BE2C (cell line): ENCODE measurements at regions not wholly inside any gene's neighbourhood (a gene's known extent, or its start where the extent isn't known, plus 50 kb on each side); places are given as distances from the start of the nearest gene placed in this dataset.

Experiments used
- DNase-seq: peaks from one replicate; pipeline ENCODE4 v3.0.0-alpha.2; 2020
- H3K27me3 ChIP-seq: fragments of 250-450 bp; sonication (Bioruptor Pico); 2 replicates; pipeline ENCODE4 v1.5.1; 2020; ENCODE audit warnings: mild to moderate bottlenecking
- H3K36me3 ChIP-seq: fragments of 250-450 bp; sonication (Bioruptor Pico); 2 replicates; pipeline ENCODE4 v1.5.1; 2020; ENCODE audit warnings: mild to moderate bottlenecking
- H3K4me1 ChIP-seq: fragments of 250-450 bp; sonication (Bioruptor Pico); 2 replicates; pipeline ENCODE4 v1.5.1; 2020
- H3K4me3 ChIP-seq: 2 replicates; pipeline ENCODE4 v1.5.1; 2011; ENCODE audit warnings: low read depth, low read length
- H3K9me3 ChIP-seq: fragments of 250-450 bp; sonication (Bioruptor Pico); 2 replicates; pipeline ENCODE4 v1.5.1; 2020
- TF ChIP-seq, protein P1 (sequence below): IDR thresholded peaks from 2 replicates; pipeline ENCODE4 v1.5.1; 2012; ENCODE audit warnings: mild to moderate bottlenecking, low read depth, low read length

- no peaks in the 10 kb centered on the region for H3K9me3 ChIP-seq
- no peaks in the 10 kb centered on the region for H3K27me3 ChIP-seq
- no peak overlapping the region for H3K4me3 ChIP-seq
- H3K36me3 ChIP-seq = no peaks in the 10 kb centered on the region
- no peaks in the 10 kb centered on the region for H3K4me1 ChIP-seq
- TF ChIP-seq, protein P1, sequence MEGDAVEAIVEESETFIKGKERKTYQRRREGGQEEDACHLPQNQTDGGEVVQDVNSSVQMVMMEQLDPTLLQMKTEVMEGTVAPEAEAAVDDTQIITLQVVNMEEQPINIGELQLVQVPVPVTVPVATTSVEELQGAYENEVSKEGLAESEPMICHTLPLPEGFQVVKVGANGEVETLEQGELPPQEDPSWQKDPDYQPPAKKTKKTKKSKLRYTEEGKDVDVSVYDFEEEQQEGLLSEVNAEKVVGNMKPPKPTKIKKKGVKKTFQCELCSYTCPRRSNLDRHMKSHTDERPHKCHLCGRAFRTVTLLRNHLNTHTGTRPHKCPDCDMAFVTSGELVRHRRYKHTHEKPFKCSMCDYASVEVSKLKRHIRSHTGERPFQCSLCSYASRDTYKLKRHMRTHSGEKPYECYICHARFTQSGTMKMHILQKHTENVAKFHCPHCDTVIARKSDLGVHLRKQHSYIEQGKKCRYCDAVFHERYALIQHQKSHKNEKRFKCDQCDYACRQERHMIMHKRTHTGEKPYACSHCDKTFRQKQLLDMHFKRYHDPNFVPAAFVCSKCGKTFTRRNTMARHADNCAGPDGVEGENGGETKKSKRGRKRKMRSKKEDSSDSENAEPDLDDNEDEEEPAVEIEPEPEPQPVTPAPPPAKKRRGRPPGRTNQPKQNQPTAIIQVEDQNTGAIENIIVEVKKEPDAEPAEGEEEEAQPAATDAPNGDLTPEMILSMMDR = peak; percentile 28
- DNase-seq = no peak
Measured at GRCh38 chr11:36711104-36711825, 113.2 kb upstream of the RAG2 start.
